ENCODE measurements at regions not wholly inside any gene's neighbourhood (a gene's known extent, or its start where the extent isn't known, plus 50 kb on each side); places are given as distances from the start of the nearest gene placed in this dataset.

- Histone ChIP-seq H4K20me1 (ENCODE audit: control insufficient read depth, insufficient read depth, low read length, poor library complexity, severe bottlenecking) (no peaks in the 10 kb centered on the region), H3K4me1 (ENCODE audit: control insufficient read depth in 2 of 2, insufficient read depth in 2 of 2, low read length in 2 of 2) (no peaks in the 10 kb centered on the region), H3K4me2 (replicated peaks; ENCODE audit: low read depth, low read length, poor library complexity, severe bottlenecking) (no peak overlapping the region), H3K4me3 (ENCODE audit: control extremely low read depth in 1 of 5, extremely low read depth in 1 of 5, insufficient read depth in 1 of 5, low read depth in 2 of 5, low read length in 4 of 5) (no peak overlapping the region), H2AFZ (ENCODE audit: insufficient read depth, low read depth, low read length, poor library complexity, severe bottlenecking) (no peak overlapping the region), H3K9me3 (ENCODE audit: control extremely low read depth in 1 of 3, control insufficient read depth in 2 of 3, insufficient read depth in 1 of 3, low read length in 2 of 3) (peaks cover 0 to 6% (median 0%) of the 10 kb centered on the region in 3 donors), H3K27me3 (replicated peaks in 1 of 4; ENCODE audit: control extremely low read depth in 1 of 4, control insufficient read depth in 3 of 4, insufficient read depth in 4 of 4, low read length in 3 of 4) (no peaks in the 10 kb centered on the region), H3K27ac (ENCODE audit: low read length in 2 of 2) (no peak overlapping the region), H3K79me2 (ENCODE audit: control insufficient read depth, insufficient read depth, low read length) (no peaks in the 10 kb centered on the region), H3K36me3 (replicated peaks in 1 of 2; ENCODE audit: control extremely low read depth in 1 of 2, control insufficient read depth in 1 of 2, extremely low read depth in 1 of 2, insufficient read depth in 2 of 2, low read length in 1 of 2) (no peaks in the 10 kb centered on the region), H3K9ac (ENCODE audit: low read length) (no peak overlapping the region)
- ATAC-seq (ENCODE audit: low read depth) (no peak), DNase-seq (no peak)
- H3K4me3 Mint-ChIP-seq: no peak overlapping the region
- intact Hi-C loops (cut with micrococcal nuclease): no loop called here
- POLR2A ChIA-PET: no interaction called here
- TF ChIP-seq EZH2 (IDR thresholded peaks at IDR 0.05; ENCODE audit: borderline replicate concordance, insufficient read depth, low read depth, low read length, poor library complexity, severe bottlenecking) (no peak), CTCF (IDR thresholded peaks at IDR 0.05) (no peak)
- H3K4me1 Mint-ChIP-seq: no peaks in the 10 kb centered on the region
- no peak overlapping the region for H3K27ac Mint-ChIP-seq
- H3K27me3 Mint-ChIP-seq: no peaks in the 10 kb centered on the region
- 100% methylated on average over 1 of the region's 7 CpGs for WGBS (ENCODE audit: insufficient coverage)
- CTCF ChIA-PET: no interaction called here
- H3K9me3 Mint-ChIP-seq (ENCODE audit: insufficient read depth): no peaks in the 10 kb centered on the region
These were observed 347.0 kb downstream of the BTBD3 start for GRCh38 chr20:12264711-12265110.

- no peaks in the 10 kb centered on the region for H3K27me3 Mint-ChIP-seq
- Histone ChIP-seq H3K4me2 (replicated peaks; ENCODE audit: low read depth, low read length, poor library complexity, severe bottlenecking) (no peak overlapping the region), H3K4me1 (ENCODE audit: control insufficient read depth in 2 of 2, insufficient read depth in 2 of 2, low read length in 2 of 2) (no peaks in the 10 kb centered on the region), H4K20me1 (ENCODE audit: control insufficient read depth, insufficient read depth, low read length, poor library complexity, severe bottlenecking) (no peaks in the 10 kb centered on the region), H3K9me3 (ENCODE audit: control extremely low read depth in 1 of 3, control insufficient read depth in 2 of 3, insufficient read depth in 1 of 3, low read length in 2 of 3) (peaks cover 0 to 6% (median 0%) of the 10 kb centered on the region in 3 donors), H3K27ac (ENCODE audit: low read length in 2 of 2) (no peak overlapping the region), H3K79me2 (ENCODE audit: control insufficient read depth, insufficient read depth, low read length) (no peaks in the 10 kb centered on the region), H3K9ac (ENCODE audit: low read length) (no peak overlapping the region), H3K4me3 (ENCODE audit: control extremely low read depth in 1 of 5, extremely low read depth in 1 of 5, insufficient read depth in 1 of 5, low read depth in 2 of 5, low read length in 4 of 5) (no peak overlapping the region), H3K27me3 (replicated peaks in 1 of 4; ENCODE audit: control extremely low read depth in 1 of 4, control insufficient read depth in 3 of 4, insufficient read depth in 4 of 4, low read length in 3 of 4) (no peaks in the 10 kb centered on the region), H2AFZ (ENCODE audit: insufficient read depth, low read depth, low read length, poor library complexity, severe bottlenecking) (no peak overlapping the region), H3K36me3 (replicated peaks in 1 of 2; ENCODE audit: control extremely low read depth in 1 of 2, control insufficient read depth in 1 of 2, extremely low read depth in 1 of 2, insufficient read depth in 2 of 2, low read length in 1 of 2) (no peaks in the 10 kb centered on the region)
- H3K4me3 Mint-ChIP-seq: no peak overlapping the region
- intact Hi-C loops (cut with micrococcal nuclease): no loop called here
- DNase-seq: no peak
- TF ChIP-seq CTCF (IDR thresholded peaks at IDR 0.05) (no peak), EZH2 (IDR thresholded peaks at IDR 0.05; ENCODE audit: borderline replicate concordance, insufficient read depth, low read depth, low read length, poor library complexity, severe bottlenecking) (no peak)
- no peaks in the 10 kb centered on the region for H3K4me1 Mint-ChIP-seq
- no peak for ATAC-seq (ENCODE audit: low read depth)
- 94% methylated on average over 8 of the region's 8 CpGs for WGBS (ENCODE audit: insufficient coverage)
- no peaks in the 10 kb centered on the region for H3K9me3 Mint-ChIP-seq (ENCODE audit: insufficient read depth)
- no peak overlapping the region for H3K27ac Mint-ChIP-seq
- CTCF ChIA-PET: no interaction called here
- POLR2A ChIA-PET: no interaction called here
These were observed 348.0 kb downstream of the BTBD3 start for GRCh38 chr20:12265662-12266061.

Data from B cell (primary cell).